GM21619 (cell line): ENCODE measurements at regions not wholly inside any gene's neighbourhood (a gene's known extent, or its start where the extent isn't known, plus 50 kb on each side); places are given as distances from the start of the nearest gene placed in this dataset.
"Not testable (repeated sequence)": the region's sequence is repeated elsewhere in the genome, so short reads cannot be mapped to it uniquely, and the experiment has no call there.

Experiments
- ATAC-seq: cut with Tn5 transposase; IDR thresholded peaks from one replicate; pipeline ENCODE4 v1.9.1; 2021; ENCODE audit not compliant: unreplicated experiment

DNA sequence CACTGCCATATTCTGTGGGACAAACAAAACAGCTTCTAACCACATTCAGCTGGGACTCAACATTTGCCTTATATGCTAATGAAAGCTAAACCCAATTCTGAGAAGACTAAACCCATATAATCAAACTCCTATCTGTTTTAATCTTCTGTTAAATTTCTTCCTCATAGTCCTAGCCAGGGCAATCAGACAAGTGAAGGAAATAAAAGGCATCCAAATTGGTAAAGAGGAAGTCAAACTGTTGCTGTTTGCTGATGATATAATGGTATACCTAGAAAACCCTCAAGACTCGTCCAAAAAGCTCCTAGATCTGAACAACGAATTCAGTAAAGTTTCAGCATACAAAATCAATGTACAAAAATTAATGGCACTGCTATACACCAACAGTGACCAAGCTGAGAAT lies 157.1 kb downstream of the PHLDA1 start:
- ATAC-seq = no peak

DNA sequence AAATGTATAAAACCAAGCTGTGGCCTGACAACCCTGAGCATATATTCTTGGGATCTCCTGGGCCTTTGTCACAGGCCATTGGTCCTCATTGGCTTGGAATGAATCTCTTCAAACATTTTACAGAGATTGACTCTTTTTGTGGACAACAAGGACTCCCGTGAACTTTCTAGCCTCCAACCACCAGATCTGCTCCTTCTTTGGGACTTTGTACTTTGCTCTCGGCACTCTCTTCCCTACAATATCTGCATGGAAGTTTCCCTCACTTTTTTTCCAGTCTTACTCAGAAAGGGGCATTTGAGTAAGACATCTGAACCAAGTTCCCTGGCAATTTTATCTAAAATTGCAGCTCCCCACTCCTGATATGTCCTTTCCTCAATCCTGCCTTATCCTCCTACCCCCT lies 158.8 kb downstream of the PHLDA1 start:
- no peak for ATAC-seq

DNA sequence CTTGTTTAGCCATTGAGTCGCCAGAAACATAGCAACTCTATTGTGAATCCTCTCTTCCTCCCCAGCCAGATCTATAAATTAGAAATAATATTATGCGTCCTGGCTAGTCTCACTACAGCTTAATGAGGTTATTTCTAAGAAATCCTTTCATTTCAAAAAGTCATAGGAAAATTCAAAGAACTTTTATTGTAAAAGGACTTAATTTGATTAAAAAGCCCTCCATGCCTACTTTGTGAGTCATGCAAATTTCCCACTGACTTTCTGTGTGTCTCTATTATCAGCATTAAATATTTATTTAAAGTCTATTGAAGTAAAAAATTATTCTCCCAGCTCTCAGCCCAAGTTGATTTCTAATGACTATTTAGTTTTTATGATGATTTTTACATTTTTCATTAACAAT lies 160.7 kb downstream of the PHLDA1 start:
- no peak for ATAC-seq

DNA sequence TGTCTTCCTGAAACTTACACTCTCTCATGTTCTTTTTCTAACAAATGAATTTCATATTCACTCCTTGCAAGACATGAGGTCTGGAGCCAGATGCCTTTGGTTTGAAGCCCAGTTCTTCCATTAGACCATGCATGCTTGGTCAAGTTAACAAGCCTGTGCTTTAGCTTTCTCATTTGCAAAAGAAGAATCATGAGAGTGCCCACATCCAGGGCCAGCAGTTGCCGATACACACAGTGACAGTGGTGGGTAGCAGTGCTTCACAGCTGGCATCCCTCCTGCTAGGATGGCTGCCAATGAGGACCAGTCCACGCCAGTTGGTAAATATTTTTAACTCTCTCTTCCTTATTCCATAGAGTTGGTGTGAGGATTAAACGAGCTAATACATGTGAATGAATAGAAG lies 163.1 kb downstream of the PHLDA1 start:
- ATAC-seq = no peak

DNA sequence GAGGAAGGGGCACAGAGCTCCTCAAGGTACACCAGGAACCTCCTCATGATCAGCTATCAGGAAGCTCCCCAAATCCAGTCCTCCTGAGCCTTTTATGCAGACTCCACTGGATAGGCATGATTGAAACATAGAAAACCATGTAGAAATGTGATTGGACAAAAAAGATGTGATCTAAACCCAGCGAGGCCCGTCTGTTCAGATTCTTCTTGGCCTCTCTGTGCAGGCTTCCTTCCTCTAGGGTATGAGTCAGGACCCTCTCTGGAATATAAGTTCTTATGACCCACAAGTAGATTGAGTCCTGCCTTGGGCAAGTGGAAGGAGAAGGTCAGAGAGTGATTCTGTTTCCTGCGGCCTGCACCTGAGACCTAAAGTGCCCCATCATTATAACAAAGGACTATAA lies 166.3 kb downstream of the PHLDA1 start:
- no peak for ATAC-seq

DNA sequence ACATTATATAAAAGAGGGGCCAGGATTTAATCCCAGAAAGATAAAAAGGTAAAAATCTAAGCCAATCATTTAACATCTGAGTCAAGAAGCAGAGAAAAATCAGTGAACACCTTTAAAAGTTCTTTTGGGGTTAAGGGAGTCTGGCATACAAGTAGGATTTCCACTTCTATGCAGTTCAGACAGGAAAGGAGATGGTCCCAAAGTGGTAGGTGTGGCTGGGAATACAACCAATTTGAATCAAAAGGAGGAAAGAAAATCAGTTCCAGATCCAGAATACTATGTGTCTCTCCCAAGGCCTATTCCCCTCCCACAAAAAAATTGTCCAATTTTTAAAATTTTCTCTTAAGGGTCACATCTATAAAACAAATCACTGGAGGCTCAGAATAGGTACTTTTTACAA lies 167.4 kb downstream of the PHLDA1 start:
- ATAC-seq = no peak

DNA sequence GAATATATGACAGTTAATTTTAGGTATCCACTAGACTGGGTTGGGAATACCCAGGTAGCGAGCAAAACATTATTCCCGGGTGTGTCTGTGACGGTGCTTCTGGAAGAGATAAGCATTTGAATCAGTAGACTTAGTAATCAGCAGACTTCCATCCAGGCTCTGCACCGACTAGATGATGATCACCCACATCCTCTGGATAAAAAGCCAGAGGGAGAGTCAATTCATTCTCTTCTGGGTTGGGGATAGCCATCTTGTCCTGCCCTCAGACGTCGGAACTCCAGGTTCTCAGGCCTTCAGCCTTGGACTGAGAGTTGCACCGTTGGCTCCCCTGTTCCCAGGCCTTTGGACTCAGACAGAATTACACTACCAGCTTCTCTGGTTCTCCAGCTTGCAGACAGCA lies 168.0 kb downstream of the PHLDA1 start:
- no peak for ATAC-seq

DNA sequence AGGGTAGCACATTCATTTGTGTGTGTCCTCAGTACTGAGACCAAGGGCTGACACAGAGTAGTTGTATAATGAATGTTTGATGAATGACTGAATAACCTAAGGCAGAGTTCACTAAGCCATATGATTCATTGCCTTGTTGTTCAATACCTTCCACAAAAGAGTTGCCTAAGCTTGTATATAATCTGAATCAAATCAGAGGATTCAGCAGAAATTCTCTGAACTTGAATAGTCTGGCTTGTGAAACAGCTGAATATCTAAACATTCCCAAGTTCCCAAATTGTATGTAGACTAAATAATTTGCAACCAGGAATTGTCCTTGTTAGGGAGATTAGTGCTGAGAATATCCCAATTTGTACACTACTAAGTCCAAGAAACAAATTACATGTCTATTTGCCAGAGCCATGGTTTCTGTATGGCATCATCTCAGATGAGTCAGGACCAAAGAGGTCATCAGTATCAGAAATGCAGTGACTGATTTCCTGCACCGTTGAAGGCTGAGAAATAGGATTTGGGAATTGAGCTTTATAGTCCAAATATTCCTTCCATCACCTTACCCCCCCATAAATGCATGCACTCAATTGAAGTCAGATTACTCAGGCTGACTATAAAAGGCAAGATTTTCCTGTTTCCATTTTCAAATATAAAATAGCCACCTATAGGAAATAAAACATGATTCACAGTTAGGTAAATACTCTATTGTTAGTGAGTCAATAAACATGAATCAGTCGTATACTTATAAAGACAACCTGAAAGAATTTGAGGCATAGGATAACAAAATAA lies 168.7 kb downstream of the PHLDA1 start:
- no peak for ATAC-seq

DNA sequence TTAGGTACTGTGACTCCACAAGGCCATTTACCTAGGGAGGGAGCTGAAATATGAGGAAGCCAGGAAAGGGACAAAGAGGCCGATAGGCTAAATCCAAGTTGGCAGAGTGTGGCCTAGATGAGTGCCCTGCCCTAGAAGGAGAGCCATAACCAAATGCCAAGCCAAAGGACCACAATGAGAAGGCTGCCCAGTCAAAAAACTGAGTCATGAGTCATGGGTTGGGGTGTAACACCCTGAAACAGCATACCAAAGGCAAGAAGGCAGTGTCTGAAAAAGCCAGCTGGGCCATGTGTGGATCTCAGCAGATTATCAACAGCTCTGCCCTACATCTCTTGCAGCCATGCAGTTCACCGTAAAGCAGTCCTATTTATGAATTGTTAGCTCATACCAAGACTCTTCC lies 171.7 kb downstream of the PHLDA1 start:
- ATAC-seq = no peak

DNA sequence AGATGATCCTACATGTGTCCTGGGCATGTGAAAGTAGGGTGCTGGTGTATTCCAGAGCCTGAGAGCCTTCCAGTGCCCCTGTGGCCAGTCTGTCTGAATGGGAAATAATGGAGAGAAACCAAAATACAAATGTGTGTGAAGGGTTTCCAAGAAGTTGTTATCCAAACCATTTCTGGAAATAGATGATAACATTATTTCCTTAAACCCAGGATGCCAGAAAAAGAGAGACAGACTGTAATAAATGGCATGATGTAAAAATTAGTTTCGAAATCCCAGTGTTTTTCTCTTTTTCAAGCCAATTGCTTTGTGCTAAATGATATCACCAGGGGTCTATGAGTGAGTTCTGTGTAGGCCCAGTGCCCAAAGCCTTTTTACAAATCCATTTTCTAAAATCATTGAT lies 175.3 kb downstream of the PHLDA1 start:
- ATAC-seq = no peak

DNA sequence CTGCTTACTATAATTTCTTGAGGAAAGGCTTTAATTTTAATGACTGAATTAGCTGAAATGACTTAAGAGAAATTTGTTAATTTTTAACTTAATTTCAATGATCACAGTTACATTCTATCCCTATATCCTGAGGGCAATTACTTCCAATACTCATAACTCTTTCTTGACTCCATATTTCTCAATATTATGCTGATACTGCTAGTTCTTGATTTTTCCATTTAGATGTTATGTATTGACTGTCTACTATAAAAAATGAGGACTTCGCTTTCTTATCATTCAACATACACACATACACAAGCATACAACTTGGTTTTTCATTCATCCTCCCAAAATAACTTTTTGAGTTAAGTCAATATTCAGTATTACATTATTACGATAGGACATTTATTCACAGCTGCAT lies 176.2 kb downstream of the PHLDA1 start:
- no peak for ATAC-seq

DNA sequence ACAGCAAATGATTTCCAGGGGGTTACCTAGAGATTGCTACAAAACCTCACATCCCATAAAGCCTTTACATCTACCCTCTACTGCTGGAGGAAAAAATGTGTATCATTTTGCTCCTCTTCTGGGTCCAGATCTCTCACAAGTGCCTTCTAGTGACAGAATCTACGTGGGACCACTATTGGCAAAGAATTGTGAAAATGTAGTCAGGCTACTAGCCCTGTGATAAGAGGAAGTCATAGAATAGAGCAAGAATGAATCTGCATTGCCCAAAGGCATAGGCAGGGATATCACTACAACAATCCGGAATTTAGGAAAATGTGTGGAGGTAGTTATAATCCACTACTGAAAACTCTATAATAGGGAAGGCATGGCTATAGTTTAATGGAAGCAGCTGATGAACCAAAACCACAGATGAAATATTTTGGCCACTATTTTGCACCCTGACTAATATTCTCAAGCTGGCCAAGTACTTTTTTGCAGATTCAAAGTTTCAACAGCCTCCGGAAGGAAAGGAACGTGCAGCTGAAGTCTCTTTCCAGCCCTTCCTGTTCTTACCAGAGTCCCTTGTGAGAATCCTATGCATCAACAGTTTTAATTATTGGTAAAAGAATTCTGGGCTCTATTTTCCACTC lies 176.8 kb downstream of the PHLDA1 start:
- no peak for ATAC-seq

DNA sequence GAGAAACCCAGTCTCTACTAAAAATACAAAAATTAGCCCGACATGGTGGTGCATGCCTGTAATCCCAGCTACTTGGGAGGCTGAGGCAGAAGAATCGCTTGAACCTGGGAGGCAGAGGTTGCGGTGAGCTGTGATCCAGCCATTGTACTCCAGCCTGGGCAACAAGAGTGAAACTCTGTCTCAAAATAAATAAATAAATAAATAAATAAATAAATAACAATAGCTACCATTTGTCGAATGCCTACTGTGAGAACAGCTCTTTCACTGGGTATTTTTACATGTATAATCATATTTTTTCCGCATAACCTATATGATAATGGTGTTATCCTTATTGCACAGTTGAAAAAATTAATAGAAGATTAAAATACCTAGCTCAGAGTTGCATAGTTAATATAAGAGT lies 177.4 kb downstream of the PHLDA1 start:
- not testable (repeated sequence) for ATAC-seq

DNA sequence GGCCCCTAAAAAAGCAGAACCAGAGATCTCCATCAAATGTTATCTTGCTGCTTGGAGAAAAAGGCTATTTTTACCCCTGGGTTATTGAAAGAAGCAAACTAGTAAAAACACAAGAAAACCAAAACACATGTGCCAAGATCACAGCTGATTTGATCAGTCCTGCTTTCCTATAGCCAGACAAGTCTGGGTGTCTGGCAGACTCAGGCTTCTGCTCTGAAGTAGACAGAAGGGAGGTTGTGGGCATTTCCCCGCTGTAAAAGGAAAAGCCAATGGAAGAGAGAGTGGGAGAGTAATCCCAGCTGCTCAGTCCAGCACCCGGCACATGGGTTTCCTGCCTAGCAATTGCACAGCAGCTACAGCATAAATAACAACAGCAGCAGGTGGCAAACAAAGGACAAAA lies 177.9 kb downstream of the PHLDA1 start:
- ATAC-seq = no peak

DNA sequence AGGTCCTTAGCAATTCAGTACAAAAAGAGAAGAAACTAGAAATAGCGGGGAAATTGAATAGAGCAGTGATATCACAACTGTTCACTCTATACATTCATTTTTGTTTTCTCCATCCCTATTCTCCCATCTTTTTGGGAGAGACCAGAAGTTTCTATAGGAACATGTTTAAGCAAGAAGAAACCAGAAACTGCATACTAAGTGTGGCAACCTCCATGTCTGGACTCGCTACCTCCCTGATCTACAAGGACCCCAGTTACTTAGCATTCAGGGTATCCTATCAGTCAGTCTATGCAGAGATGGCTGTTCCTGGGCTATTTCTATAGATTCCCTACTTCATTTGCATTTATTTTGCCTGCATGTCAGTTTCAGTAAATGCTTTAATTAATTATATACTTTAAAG lies 178.6 kb downstream of the PHLDA1 start:
- ATAC-seq = no peak

DNA sequence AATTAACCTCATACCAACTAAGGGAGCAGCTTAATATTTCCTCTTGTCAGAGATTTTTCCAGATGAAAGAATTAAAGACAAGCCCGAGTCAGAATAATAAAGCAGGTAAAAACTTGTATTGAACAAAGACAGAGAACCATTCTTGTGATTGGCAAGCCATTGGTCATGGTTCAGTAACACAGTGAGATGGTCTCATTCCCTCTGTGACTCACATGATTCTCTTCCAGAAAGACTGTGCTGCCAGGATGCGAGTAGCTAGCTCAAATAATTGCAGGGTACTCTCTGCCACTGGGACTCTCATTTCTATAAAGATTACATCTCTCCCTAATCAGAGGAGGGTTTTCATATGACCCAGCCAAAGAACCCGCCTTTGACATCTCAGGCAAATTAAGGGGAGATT lies 179.4 kb downstream of the PHLDA1 start:
- no peak for ATAC-seq

DNA sequence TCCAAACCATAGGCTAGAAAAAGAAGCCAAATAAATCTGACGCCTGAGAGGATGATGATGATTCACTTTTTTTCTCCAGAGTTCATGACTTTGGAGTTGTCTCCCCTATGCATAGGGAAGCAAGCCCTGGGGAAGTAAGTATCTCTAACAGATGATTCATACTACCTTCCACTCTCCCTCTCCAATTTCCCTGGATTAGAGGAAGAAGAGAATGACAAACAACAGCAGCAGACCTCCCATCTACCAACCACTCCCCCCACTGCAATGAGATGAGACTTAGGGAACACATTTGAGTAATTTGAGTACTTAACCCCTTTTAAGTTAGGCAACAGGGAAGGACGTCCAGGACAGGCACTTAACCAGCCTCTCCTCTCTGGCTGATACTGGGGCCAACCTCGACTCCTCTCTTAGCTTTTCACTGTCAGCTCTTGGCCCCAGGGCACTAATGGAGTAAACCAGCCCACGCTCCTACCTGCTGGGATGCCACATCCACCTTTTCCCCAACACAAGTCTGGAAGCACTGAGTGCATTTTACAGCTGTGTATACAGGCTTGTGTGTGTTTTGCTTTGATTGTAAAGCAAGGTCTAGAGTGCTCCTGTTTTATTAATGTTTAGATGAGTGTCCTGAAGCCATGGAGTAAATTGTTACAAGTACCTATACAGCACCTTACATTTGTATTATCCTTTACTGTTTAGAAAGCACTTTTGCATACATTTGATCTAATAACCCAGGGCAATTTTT lies 180.7 kb downstream of the PHLDA1 start:
- no peak for ATAC-seq

DNA sequence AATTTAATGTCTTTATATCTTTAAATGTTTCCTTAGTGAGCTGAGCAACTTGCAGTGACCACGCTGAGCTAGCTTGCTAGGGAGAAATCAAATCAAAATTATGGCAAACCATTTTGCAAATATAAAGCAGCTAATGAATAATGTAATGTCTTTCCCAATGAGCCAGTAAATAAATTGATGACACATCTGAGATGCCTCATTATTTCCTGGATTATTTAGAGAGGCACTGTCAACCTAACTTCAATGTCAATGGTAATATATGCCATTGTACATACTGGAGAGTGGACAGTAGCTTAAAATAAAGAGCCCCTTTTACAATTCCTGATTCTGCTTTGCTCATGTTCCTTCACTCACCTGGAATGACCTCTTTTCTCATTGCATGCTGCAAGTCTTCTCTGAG lies 182.6 kb downstream of the PHLDA1 start:
- no peak for ATAC-seq

DNA sequence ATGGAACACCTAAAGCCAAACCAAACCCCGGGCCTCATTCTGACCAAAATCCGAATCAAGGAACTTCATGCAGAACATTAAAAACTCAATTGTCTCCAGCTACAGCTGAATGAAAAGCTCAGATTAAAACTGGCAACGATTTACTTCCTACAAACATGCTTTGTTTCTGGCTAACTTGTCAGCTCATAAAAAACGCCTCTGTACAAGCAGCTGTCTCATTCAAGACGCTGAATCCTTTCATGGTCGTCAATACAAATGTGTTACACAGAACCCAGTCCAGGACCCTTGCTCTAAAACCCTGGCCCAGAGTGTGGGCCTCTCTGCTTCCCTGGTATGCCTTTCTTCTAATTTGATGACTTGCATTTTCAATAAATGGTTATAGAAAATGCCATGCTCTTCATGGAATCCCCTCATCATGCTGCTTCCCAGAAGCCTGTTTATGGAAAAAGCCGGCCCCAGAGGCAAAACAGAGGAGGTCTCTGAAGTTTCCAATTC lies 183.1 kb downstream of the PHLDA1 start:
- no peak for ATAC-seq

DNA sequence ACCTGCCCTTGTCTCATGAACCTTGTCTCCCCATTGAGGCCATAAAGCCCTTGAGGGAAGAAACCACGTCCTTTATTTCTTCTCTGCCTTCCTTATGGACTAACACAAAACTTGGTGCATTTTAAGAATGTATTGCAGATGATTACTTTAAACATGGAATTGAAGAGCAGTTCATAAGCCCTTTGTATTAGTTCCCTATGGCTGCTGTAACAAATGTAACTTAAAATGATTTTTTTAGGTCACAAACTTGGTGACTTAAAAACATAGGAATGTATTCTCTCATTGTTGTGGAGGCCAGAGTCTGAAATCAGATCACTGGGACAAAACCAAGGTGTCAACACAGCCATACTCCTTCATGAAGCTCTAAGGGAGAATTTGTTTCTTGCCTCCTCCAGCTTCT lies 185.5 kb downstream of the PHLDA1 start:
- no peak for ATAC-seq

DNA sequence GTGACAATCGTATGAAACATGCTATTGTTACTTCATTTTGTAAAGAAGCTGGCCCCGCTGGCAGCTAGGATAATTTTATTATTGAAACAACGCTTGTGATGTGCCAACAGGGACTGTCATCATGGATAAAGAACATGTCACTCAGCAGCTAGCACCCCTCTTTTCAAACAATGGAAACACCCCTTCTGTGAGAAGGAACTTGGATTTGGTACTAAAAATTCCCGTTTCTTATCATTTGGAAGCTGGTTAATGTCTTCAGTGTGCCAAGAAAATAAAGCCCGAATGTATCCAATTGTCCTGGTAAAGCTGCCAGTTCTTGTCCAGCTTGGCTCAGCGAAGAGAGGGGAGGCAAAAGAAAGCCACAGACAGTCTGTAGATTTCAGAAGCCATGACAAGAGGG lies 186.6 kb downstream of the PHLDA1 start:
- ATAC-seq = no peak
